HPDE6-E6E7 (cell line): ENCODE measurements at regions not wholly inside any gene's neighbourhood (a gene's known extent, or its start where the extent isn't known, plus 50 kb on each side); places are given as distances from the start of the nearest gene placed in this dataset.

Experiments used
- DNase-seq: peaks from one replicate; pipeline ENCODE4 v3.0.0; 2011; ENCODE audit warnings: missing footprints; ENCODE audit errors: extremely low spot score

- no peak for DNase-seq
Measured at GRCh38 chr9:16025627-16026026, 472.8 kb downstream of the CCDC171 start.

GRCh38 chr9:16026886-16027285 lies 474.0 kb downstream of the CCDC171 start:
- DNase-seq = no peak

- DNase-seq = no peak
Measured at GRCh38 chr9:16028548-16028947, 475.7 kb downstream of the CCDC171 start.

- DNase-seq = no peak
Measured at GRCh38 chr9:16029046-16029615, 476.3 kb downstream of the CCDC171 start.

GRCh38 chr9:16029796-16030363 lies 477.0 kb downstream of the CCDC171 start:
- DNase-seq = no peak

- DNase-seq = peak; percentile 29
Measured at GRCh38 chr9:16030528-16031185, 477.8 kb downstream of the CCDC171 start.

- no peak for DNase-seq
Measured at GRCh38 chr9:16031486-16031885, 478.6 kb downstream of the CCDC171 start.

- no peak for DNase-seq
Measured at GRCh38 chr9:16031971-16032370, 479.1 kb downstream of the CCDC171 start.

GRCh38 chr9:16032799-16033198 lies 480.0 kb downstream of the CCDC171 start:
- DNase-seq = no peak

GRCh38 chr9:16033253-16033652 lies 480.4 kb downstream of the CCDC171 start:
- no peak for DNase-seq

GRCh38 chr9:16033921-16034691 lies 481.3 kb downstream of the CCDC171 start:
- DNase-seq = no peak

- no peak for DNase-seq
Measured at GRCh38 chr9:16039218-16039987, 486.6 kb downstream of the CCDC171 start.

GRCh38 chr9:16039988-16040761 lies 487.3 kb downstream of the CCDC171 start:
- no peak for DNase-seq

GRCh38 chr9:16043756-16044578 lies 491.1 kb downstream of the CCDC171 start:
- no peak for DNase-seq

- DNase-seq = no peak
Measured at GRCh38 chr9:16044579-16044881, 491.7 kb downstream of the CCDC171 start.

- DNase-seq = no peak
Measured at GRCh38 chr9:16045651-16046280, 492.9 kb downstream of the CCDC171 start.

GRCh38 chr9:16046713-16047112 lies 493.9 kb downstream of the CCDC171 start:
- no peak for DNase-seq

GRCh38 chr9:16048129-16048528 lies 495.3 kb downstream of the CCDC171 start:
- DNase-seq = no peak

GRCh38 chr9:16052146-16052545 lies 499.3 kb downstream of the CCDC171 start:
- DNase-seq = no peak
